ENCODE measurements at regions not wholly inside any gene's neighbourhood (a gene's known extent, or its start where the extent isn't known, plus 50 kb on each side); places are given as distances from the start of the nearest gene placed in this dataset.

DNA sequence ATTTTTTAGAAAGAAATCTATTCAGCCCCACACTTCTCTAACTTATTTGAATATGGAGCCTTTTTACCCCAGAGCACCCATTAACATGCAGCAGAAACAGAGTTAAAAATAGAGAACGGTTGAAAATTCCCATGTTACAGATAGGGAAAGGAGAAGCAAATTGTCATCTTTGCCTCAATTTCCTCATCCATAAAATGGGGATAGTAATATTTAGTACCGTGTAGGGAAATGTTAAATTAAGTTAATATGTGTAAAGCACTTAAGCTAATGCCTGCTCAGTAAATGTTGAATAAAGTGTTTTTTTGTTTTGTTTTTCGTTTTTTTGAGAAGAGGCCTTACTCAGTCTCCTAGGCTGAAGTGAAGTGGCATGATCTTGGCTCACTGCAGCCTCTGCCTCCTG is 50.3 kb downstream of the NAV1 start:
- TF ChIP-seq, protein P1, sequence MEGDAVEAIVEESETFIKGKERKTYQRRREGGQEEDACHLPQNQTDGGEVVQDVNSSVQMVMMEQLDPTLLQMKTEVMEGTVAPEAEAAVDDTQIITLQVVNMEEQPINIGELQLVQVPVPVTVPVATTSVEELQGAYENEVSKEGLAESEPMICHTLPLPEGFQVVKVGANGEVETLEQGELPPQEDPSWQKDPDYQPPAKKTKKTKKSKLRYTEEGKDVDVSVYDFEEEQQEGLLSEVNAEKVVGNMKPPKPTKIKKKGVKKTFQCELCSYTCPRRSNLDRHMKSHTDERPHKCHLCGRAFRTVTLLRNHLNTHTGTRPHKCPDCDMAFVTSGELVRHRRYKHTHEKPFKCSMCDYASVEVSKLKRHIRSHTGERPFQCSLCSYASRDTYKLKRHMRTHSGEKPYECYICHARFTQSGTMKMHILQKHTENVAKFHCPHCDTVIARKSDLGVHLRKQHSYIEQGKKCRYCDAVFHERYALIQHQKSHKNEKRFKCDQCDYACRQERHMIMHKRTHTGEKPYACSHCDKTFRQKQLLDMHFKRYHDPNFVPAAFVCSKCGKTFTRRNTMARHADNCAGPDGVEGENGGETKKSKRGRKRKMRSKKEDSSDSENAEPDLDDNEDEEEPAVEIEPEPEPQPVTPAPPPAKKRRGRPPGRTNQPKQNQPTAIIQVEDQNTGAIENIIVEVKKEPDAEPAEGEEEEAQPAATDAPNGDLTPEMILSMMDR (IDR thresholded peaks at IDR 0.05; ENCODE audit: extremely low read depth, missing control alignments), result no peak
- no peak for DNase-seq (ENCODE audit: low spot score)

DNA sequence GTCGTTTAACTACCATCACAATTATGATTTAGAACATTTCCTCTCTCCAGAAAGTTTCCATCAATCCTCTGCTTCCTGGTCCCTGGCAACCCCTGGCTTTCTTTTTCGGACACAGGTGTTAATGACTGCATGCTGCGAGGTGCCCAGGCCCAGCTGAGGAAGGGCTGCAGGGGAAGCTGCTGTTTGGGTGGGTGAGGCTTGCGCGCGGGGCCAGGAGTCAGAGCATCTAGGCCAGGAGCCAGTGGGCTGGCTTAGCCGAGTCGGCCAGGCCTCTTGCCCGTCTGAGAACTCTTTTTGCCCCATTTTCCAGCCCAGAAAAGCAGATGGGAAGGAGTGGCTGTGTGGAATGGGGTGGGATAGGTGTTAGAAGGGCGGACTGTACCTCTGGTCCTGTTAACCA is 51.5 kb downstream of the NAV1 start:
- DNase-seq (ENCODE audit: low spot score), result no peak
- TF ChIP-seq, protein P1 (IDR thresholded peaks at IDR 0.05; ENCODE audit: extremely low read depth, missing control alignments), result no peak

DNA sequence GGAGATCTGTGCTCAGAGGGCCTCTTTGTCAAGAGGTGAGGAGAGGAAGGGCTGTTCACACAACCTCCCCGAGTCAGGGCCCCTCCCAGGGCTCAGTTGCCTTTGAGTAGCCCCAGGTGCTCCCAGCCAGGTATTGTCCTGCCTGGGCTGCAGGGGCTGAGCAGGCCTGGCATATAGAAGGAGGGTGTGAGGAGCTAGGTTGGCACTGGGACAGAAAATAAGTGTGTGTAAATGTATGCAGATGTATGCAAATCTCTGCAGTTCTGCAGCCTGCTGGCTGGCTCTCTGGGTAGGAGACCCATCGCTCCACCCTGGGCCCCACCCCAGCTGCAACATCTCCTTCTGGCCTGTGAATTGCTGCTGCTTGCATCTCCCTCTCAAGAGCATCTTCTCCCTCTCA is 52.4 kb downstream of the NAV1 start:
- DNase-seq (ENCODE audit: low spot score), result no peak
- TF ChIP-seq, protein P1 (IDR thresholded peaks at IDR 0.05; ENCODE audit: extremely low read depth, missing control alignments), result no peak

GRCh38 chr1:201591981-201592380 is 53.1 kb downstream of the NAV1 start:
- DNase-seq (ENCODE audit: low spot score), result no peak
- TF ChIP-seq, protein P1 (IDR thresholded peaks at IDR 0.05; ENCODE audit: extremely low read depth, missing control alignments), result no peak

- TF ChIP-seq, protein P1 (IDR thresholded peaks at IDR 0.05; ENCODE audit: extremely low read depth, missing control alignments), result no peak
- no peak for DNase-seq (ENCODE audit: low spot score)
These were observed 54.4 kb downstream of the NAV1 start for GRCh38 chr1:201593200-201593921.

DNA sequence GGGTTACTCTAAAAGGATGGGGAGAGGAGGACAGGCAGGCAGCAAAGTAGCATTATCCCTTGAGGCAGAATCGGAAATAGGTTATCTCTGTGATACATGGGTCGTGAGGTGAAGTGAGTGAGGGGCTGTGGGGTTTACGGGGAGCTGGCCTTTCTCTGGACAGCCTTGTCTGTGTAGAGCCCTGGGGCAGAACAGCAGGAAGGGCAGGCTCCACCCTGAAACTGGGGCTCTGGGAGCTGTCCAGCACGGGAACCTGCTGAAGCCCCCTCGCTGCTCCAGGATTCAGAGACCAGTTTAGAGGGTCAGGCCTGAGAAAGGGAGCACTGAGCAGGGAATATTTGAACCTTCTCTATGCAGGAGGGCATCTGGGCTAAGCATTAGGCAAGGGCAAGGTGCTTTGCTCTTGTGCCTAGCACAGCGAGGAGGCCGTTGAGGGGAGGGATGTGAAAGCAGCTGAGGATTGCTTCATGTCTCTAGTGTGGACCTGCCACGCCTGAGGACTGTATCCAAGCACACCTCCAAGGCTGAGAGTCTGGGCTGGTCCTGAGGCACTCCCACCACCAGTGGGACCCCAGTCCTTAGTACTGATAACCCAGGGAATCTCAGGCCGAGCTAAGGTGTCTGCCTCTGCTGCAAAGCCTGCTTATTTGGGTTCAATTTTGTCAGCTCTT is 55.8 kb downstream of the NAV1 start:
- no peak for DNase-seq (ENCODE audit: low spot score)

DNA sequence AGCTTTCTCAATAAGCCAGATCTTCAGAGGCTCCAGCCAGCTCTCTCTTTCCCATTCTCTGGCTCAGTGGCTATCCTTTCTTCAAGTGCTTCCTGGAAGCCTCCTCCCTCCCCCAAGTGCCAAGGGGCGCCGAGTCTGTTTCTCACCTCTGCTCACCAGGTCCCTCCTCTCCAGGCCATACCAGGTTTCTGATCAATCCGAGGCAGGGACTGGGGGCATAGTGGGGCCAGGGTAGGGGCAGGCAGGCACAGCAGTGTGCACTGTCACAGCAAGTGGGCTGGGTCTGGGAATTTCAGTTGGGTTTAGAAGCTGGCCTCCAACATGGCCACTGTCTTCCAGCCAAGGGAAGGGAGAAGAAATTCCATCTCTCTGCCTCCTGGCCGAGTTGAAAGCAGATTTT is 56.5 kb downstream of the NAV1 start:
- no peak for DNase-seq (ENCODE audit: low spot score)

More for the DNA sequence above, 55.8 kb downstream of the NAV1 start:
- TF ChIP-seq, protein P1 (IDR thresholded peaks at IDR 0.05; ENCODE audit: extremely low read depth, missing control alignments), result no peak

More for the DNA sequence above, 56.5 kb downstream of the NAV1 start:
- TF ChIP-seq, protein P1 (IDR thresholded peaks at IDR 0.05; ENCODE audit: extremely low read depth, missing control alignments), result no peak

All from GM20000 (cell line).